EL (cell line): ENCODE measurements at regions not wholly inside any gene's neighbourhood (a gene's known extent, or its start where the extent isn't known, plus 50 kb on each side); places are given as distances from the start of the nearest gene placed in this dataset.

Experiments used
- DNase-seq: peaks from one replicate; pipeline ENCODE4 v3.0.0-alpha.2; 2016

- no peak for DNase-seq
Measured at GRCh38 chr17:77479372-77480198, 338.8 kb downstream of the SEC14L1 start.

- DNase-seq = no peak
Measured at GRCh38 chr17:77480199-77480508, 339.4 kb downstream of the SEC14L1 start.

GRCh38 chr17:77480509-77481215 is 339.9 kb downstream of the SEC14L1 start:
- DNase-seq = no peak

GRCh38 chr17:77481476-77482374 is 341.0 kb downstream of the SEC14L1 start:
- DNase-seq = no peak

- DNase-seq = no peak
Measured at GRCh38 chr17:77482375-77483127, 341.8 kb downstream of the SEC14L1 start.

- DNase-seq = no peak
Measured at GRCh38 chr17:77483128-77483598, 342.4 kb downstream of the SEC14L1 start.

- no peak for DNase-seq
Measured at GRCh38 chr17:77484111-77484510, 343.3 kb downstream of the SEC14L1 start.

GRCh38 chr17:77485089-77485833 is 344.5 kb downstream of the SEC14L1 start:
- no peak for DNase-seq

GRCh38 chr17:77487211-77487629 is 346.5 kb downstream of the SEC14L1 start:
- DNase-seq = no peak

- no peak for DNase-seq
Measured at GRCh38 chr17:77487677-77488530, 347.1 kb downstream of the SEC14L1 start.

GRCh38 chr17:77488531-77489238 is 347.9 kb downstream of the SEC14L1 start:
- DNase-seq = no peak

GRCh38 chr17:77489239-77489892 is 348.6 kb downstream of the SEC14L1 start:
- no peak for DNase-seq

GRCh38 chr17:77489893-77490255 is 349.1 kb downstream of the SEC14L1 start:
- DNase-seq = no peak

GRCh38 chr17:77490361-77491183 is 349.8 kb downstream of the SEC14L1 start:
- DNase-seq = no peak

GRCh38 chr17:77491921-77492445 is 351.2 kb downstream of the SEC14L1 start:
- DNase-seq = no peak

- no peak for DNase-seq
Measured at GRCh38 chr17:77492446-77493237, 351.9 kb downstream of the SEC14L1 start.

GRCh38 chr17:77493238-77493820 is 352.6 kb downstream of the SEC14L1 start:
- DNase-seq = no peak
